ENCODE measurements at regions not wholly inside any gene's neighbourhood (a gene's known extent, or its start where the extent isn't known, plus 50 kb on each side); places are given as distances from the start of the nearest gene placed in this dataset.

GRCh38 chr2:240236217-240237111 lies 96.0 kb upstream of the OTOS start:
- in situ Hi-C loops (cut with MboI; ENCODE audit: low sequenced_read_pairs in 4 of 4) (loop anchor here in 1 of 4 donors (25.0 kb wide), 1 partner anchor 201 kb away; the partner anchor contains the start of gene GPC1), intact Hi-C loops (cut with DNase I; ENCODE audit: low total_unique reads) (loop anchor here (1.0 kb wide), 1 partner anchor 15 kb away; no protein-coding TSS in a partner anchor)
- DNase-seq (peak; percentile 93 to 98), ATAC-seq (peak; percentile 62 to 68)
- no peaks in the 10 kb centered on the region for H3K9me3 ChIP-seq
- H3K4me1 ChIP-seq = peaks cover 37 to 44% of the 10 kb centered on the region in 2 donors
- H3K27me3 ChIP-seq = no peaks in the 10 kb centered on the region
- H3K27ac ChIP-seq = peak overlapping the region; percentile 95 to 98 (median 96)
- no peak overlapping the region for H3K4me3 ChIP-seq
- TF ChIP-seq CTCF (IDR thresholded peaks at IDR 0.05 in 4 of 5, conservative IDR thresholded peaks at IDR 0.05 in 1 of 5) (peak in 2 of 5 experiments; percentile 16 to 17), POLR2A (IDR thresholded peaks at IDR 0.05) (peak; percentile 73 to 81)
- no peaks in the 10 kb centered on the region for H3K36me3 ChIP-seq

DNA sequence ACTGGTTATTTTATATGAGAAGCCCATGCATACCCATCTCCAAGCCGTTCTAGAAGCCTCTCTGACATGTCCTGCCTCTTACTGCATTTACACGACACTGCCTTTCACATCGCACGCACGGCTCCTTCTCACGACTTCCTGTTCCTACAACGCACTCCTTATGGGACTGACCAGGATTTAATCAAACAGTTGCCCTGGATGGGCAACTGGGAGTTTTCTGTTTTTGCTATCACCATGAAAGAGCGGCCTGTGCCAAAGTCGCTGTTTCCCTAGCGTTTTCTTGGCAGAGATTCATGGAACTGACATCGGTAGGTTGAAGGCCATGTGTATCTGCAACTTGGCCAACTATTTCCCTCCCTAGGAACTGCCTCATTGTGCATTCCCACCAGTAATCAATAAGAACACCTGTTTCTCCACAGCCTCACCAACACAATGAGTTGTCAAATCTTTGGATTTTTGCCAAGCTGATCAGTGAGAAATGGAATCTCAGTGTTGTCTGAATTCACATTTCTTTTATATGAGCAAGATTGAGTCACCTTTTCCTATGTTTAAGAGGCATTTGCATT lies 97.2 kb upstream of the OTOS start:
- no peak for ATAC-seq
- DNase-seq = no peak
- Histone ChIP-seq H3K27ac (peak overlapping the region; percentile 95 to 98 (median 96)), H3K4me1 (peaks cover 37 to 44% of the 10 kb centered on the region in 2 donors), H3K27me3 (no peaks in the 10 kb centered on the region), H3K36me3 (no peaks in the 10 kb centered on the region), H3K4me3 (no peak overlapping the region), H3K9me3 (no peaks in the 10 kb centered on the region)
- in situ Hi-C loops (cut with MboI; ENCODE audit: low sequenced_read_pairs in 4 of 4) (loop anchor here in 1 of 4 donors (25.0 kb wide), 1 partner anchor 200 kb away; the partner anchor contains the start of gene GPC1), intact Hi-C loops (cut with DNase I; ENCODE audit: low total_unique reads) (no loop called here)
- TF ChIP-seq POLR2A (IDR thresholded peaks at IDR 0.05) (no peak), CTCF (IDR thresholded peaks at IDR 0.05 in 4 of 5, conservative IDR thresholded peaks at IDR 0.05 in 1 of 5) (no peak)

- DNase-seq = no peak
- in situ Hi-C loops (cut with MboI; ENCODE audit: low sequenced_read_pairs in 4 of 4) (loop anchor here in 1 of 4 donors (25.0 kb wide), 1 partner anchor 199 kb away; the partner anchor contains the start of gene GPC1), intact Hi-C loops (cut with DNase I; ENCODE audit: low total_unique reads) (no loop called here)
- Histone ChIP-seq H3K36me3 (no peaks in the 10 kb centered on the region), H3K27ac (peak overlapping the region; percentile 95 to 98 (median 96)), H3K4me1 (peaks cover 37 to 44% of the 10 kb centered on the region in 2 donors), H3K9me3 (no peaks in the 10 kb centered on the region), H3K4me3 (no peak overlapping the region), H3K27me3 (no peaks in the 10 kb centered on the region)
- TF ChIP-seq CTCF (IDR thresholded peaks at IDR 0.05 in 4 of 5, conservative IDR thresholded peaks at IDR 0.05 in 1 of 5) = no peak
- no peak for TF ChIP-seq POLR2A (IDR thresholded peaks at IDR 0.05)
- no peak for ATAC-seq
Observed at GRCh38 chr2:240238201-240238600, 97.7 kb upstream of the OTOS start.

GRCh38 chr2:240238786-240239185 lies 98.3 kb upstream of the OTOS start:
- peaks cover 37 to 44% of the 10 kb centered on the region in 2 donors for H3K4me1 ChIP-seq
- ATAC-seq (no peak), DNase-seq (no peak)
- H3K4me3 ChIP-seq = no peak overlapping the region
- H3K9me3 ChIP-seq = no peaks in the 10 kb centered on the region
- peak overlapping the region in 2 of 4 donors; percentile 97 to 98 for H3K27ac ChIP-seq
- no peaks in the 10 kb centered on the region for H3K27me3 ChIP-seq
- TF ChIP-seq POLR2A (IDR thresholded peaks at IDR 0.05) (no peak), CTCF (IDR thresholded peaks at IDR 0.05 in 4 of 5, conservative IDR thresholded peaks at IDR 0.05 in 1 of 5) (no peak)
- no peaks in the 10 kb centered on the region for H3K36me3 ChIP-seq
- in situ Hi-C loops (cut with MboI; ENCODE audit: low sequenced_read_pairs in 4 of 4) (loop anchor here in 1 of 4 donors (25.0 kb wide), 1 partner anchor 199 kb away; the partner anchor contains the start of gene GPC1), intact Hi-C loops (cut with DNase I; ENCODE audit: low total_unique reads) (no loop called here)

Data from gastrocnemius medialis (tissue), 4 donors.